ENCODE measurements at regions not wholly inside any gene's neighbourhood (a gene's known extent, or its start where the extent isn't known, plus 50 kb on each side); places are given as distances from the start of the nearest gene placed in this dataset.
A peak's percentile ranks its signal among the peaks of the same experiment; 100 is the strongest.

DNA sequence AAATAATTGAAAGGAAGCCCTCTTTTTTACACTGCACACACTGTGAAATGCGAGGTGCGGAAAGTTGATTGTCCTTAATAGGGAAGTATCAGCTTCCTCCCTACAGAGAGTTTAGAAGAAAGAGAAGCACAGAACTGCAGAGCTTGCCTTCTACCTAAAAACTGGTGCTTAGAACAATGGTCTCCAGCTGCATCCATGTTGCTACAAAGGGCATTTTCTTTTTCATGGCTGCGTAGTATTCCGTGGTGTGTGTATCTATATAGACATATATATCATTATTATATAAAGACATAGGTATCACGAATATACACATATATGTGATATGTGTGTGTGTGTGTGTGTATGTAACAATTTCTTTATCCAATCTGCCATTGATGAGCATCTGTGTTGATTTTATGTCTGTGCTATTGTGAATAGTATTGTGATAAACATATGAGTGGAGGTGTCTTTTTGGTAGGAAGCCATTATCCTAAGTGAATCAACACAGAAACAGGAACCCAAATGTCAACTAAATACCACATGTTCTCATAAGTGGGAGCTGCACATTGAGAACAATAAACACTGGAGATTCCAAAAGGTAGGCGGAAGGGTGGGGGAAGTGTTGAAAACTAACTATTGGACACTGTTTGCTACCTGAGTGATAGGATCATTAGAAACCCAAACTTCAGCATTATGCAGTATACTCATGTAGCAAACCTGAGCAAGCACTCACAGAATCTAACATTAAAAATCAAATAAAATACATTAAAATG lies 290.0 kb upstream of the RUNX1 start:
- no peak for DNase-seq (ENCODE audit: low spot score)

DNA sequence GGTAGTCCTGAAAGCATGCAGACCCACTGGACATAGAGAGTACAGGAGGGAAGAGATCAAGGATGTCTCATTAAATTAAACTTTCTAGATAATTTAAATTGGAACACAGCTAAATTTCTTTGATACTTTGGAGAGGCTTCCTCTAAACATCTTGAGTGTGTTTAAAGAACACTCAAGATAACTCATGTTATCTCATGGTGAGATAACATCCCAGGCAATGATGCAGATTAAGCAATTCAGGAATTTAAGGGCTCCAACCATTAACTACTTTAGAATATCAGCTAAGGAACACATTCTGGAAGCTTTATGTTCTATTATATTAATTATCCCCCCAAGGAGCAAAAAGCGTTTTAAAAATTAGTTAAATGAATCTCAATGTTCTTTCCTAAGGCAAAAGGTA lies 289.2 kb upstream of the RUNX1 start:
- no peak for DNase-seq (ENCODE audit: low spot score)

DNA sequence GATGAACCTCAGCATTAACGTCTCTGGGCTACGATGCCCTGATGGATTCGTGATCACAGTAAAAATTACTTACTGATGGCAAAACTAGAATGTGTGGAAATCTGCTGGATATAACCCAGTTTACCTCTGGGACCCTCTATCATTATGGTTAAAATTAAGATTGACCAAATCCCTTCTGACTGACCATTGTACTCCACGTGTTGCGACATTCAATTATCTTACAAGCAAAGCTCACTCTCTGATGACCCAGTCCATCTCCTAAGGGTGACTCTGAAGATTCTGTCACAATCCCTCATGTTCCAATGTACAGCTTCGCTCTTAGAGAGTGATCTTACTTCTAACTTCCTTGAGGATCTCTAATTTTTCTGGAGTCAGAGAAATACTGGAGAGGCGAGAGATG lies 288.5 kb upstream of the RUNX1 start:
- no peak for DNase-seq (ENCODE audit: low spot score)

DNA sequence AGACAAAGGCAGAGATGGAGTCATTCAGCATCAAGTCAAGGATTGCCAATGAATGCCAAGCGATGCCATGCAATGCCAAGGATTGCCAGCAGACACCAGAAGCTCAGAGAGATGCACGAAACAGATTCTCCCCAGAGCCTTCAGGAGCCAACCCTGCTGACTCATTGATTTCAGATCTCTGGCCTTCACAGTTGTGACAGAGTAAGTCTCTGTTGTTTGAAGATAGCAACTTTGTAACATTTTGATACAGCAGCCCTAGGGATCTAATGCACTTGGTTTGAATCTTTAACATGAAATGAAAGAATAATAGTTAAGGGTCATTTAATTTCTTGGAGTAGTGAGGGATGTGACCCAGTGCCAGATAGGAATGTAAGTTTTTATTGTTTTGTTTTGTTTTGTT lies 287.4 kb upstream of the RUNX1 start:
- DNase-seq (ENCODE audit: low spot score) = no peak

DNA sequence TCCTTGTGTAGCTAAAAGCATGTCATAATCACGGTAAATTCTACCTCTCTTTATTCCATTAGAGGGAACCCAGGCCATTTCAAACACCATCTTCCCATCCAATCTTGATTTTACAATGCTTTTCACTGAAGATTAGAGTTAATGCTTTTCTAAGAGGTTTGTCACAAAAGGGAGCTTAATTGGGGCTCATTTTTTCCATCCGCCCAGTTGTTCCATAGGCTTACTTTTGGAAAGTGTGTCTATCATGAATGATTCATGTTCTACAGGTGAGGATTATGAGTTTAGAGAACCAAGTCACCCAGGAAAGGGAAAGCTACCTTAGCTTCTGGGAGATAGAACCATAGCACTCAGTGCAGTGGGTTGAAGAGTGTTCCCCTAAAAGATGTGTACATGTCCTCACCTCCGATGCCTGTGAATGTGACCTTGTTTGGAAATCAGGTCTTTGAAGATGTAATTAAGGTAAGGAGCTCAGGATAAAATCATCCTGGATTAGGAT lies 286.9 kb upstream of the RUNX1 start:
- DNase-seq (ENCODE audit: low spot score) = no peak

DNA sequence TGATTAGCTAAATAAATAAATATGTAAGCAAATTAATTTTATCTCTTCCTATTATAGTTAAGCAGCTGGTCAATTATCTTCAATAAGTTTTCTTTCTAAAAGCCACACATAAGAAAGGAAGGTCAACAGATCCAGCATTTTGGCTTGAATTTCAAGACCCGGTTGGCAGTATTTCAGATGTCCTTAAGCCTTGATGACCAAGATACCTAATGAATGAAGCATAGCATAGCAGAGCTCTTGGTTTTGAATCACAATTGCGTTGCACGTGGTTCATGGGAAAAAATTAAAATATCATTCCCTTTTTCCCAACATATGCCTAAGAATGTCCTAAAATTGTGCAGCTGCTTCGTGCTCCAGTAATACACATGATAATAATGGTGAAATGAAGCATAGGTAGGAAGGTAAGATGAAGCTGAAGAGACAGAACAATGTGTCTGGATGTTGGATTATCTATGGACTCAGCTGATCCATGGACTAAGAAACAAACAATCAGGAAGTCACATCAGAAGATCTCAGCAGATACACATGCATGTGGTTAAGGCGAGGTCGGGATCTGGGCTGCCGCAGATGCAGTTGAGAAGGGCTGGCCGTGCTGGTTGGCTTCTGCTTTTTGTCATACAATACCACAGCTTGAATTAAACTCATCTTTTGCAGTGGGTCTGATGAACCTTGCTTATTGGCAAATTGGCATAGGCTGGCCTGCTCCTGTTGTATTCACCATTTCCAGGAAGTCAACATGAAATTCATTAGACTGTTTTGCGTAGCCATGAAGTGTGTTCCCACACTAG lies 284.9 kb upstream of the RUNX1 start:
- no peak for DNase-seq (ENCODE audit: low spot score)

DNA sequence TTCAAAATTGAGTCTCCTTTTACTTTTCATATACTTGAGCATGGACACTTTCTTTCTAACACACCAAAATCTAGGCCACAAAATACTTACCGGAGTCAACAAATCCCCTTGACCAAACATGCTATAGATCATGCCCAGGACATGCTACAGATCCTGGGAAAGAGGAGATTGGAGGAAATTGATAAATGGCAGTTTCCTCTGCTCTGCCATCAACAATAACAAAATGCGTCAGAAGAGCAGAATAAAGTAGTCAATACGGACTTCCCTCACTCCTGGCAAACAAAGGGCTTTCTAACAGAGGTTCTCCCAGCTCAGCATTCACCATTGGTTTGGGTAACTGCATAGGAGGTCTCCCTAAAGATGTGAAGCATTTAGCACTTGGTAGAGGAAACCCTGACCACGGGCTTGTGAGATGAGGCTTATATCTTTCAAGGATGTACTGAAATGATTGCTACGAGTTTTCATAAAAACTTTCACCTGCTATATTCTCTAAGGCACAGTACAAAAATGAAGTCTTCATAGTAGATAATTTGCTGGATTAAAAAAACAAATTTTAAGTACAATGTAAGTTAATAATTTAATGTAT lies 283.8 kb upstream of the RUNX1 start:
- peak; percentile 30 for DNase-seq (ENCODE audit: low spot score)

DNA sequence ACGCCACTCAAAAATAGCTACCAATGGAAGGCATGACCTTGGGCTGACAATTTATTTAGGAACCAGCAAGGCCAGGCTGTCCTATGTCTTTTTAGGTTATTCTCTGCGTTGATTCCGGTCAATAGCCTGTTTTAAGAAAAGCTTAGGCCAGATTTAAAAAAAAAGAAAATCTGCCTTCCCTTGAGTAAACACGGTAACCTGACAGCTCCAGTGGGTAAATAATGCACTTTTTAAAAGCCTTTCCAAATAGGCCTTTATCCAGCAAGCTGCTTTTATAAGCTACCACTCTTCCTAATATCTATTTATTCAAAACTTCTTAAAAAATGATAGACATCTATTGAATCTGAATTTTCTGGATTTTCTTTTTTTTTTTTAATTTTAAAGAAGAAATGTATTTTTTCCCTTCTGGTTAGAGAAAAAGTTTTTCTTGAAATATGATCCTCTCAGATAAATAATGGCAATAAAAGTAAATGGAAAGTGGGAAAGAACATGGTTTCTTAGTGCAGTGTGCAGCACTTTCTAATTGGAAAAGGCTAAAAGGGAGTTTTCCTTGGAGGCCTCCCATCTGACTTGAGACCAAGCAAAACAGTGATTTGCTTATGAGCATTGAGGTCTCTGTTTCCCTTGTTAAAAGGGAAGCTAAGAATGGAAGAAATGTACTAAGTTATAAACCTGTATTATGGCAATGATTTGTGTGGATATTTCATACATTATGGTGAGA lies 281.0 kb upstream of the RUNX1 start:
- DNase-seq (ENCODE audit: low spot score) = no peak

DNA sequence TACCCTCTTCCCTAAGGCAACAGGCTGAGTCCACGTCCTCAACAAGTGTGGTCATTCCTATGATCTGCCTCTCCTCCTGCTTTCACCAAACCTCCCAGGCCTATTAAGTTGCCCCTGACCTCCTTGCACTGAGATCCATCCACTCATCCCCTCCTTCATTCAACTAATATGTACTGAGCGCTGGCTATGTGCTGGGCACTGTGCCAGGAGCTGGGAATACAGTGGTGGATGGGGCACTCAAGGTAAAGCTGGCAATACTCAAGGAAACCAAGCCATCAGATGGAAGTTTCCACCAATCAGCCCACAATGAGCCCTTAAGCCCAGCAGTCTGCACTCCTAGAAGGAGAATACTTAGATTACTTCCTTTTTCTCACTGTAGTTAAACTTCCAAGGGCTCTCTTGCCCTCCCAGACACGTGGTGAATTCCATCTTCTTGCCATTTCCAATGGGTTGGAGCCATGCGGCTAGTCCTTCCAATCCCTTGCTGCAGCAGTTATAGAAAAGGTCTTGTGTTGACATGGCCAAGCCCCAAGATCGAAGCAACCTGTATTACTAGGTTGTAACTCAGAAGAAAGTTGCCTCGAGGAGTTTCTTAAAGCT lies 279.9 kb upstream of the RUNX1 start:
- no peak for DNase-seq (ENCODE audit: low spot score)

DNA sequence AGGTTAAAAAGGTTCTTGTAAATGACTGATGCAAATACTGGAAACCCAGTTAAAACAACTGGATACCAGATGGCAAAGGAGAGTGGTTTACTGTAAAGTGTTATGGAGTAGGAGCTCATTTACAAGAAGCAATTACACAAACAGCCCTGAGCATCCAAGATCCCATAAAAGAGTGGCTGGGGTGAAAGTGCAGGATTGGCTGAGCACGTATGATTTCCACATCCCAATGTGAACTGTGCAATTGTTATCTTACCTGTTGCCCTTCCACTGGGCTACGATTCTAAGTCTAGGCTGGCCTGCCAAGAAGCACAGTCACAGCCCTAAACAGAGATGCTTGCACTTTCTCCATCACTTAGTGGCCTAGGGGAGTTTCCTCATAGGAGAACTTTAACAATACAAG lies 277.6 kb upstream of the RUNX1 start:
- no peak for DNase-seq (ENCODE audit: low spot score)

DNA sequence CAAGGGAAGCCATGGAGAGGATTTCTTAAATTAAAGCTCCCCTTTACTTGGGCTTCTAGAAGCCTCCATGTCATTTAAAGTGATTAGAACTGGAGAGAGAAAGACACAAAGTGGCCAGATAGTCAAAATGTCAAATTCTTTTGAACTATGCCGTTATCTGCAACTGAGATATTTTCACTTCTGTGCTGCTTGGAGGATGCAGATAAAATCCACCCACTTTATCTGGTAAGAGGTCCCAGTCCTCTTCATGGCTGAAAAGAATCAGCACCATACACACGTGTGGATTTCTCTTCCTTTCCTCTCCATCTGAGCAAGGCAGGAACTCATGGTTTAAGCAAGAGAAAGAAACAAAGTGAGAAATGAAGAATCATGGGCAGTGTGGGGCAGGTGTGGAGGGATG lies 276.9 kb upstream of the RUNX1 start:
- no peak for DNase-seq (ENCODE audit: low spot score)

DNA sequence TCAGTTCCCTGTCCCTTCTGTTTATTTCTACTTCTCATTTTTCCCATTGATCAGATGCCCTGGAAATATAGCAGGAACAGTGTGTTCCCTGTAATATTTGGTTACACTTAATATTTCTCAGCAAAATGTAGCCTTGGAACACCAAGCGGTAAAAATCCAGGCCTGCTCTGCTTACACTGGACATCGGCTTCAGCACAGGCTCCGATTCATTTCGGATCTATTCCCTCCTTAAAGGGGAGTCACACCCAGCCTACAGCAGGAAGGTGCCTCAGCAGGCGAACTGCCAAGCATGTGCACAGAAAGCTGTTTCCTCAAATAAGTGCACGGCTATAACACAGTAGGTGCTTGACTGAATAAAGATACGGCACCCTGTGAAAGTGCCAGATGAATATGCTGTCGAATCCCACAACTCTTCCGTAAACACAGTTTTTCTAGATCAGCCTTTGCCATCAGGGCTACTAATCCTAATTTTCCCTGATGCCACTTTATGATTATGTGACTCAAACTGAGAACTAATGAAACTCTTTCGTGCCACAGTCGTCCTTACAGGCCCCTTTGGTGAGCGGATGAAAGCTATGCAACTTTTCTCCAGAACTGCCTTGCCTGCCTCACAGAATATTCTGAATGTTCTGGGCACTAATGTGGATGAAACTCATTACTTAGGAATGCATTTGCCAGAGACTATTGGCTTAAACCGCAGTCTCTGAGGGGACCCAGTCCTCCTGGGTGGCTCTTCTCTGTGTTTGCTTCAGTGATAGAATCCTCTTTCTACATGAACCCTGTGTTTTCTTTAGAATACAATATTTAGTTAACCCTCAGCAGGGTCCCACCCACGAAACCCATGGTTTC lies 275.5 kb upstream of the RUNX1 start:
- no peak for DNase-seq (ENCODE audit: low spot score)

DNA sequence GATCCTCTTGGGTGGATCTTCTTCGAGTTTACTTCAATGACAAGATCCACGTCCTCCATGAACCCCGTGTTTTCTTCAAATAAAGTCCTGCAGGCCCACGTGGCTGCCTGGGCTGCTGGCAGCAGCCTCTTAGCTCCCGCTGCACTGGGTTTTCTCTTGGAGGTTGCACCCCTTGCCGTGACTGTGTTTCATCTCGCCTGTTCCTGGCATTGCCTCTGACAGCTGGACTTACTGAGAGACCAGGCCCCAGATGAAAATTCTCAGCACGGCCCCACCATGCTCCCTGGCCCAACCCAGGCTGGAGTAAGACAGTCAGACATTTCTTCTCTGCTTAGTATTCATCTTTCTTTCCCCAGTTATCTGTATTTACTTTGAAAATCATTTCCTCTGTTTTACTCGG lies 274.8 kb upstream of the RUNX1 start:
- DNase-seq (ENCODE audit: low spot score) = no peak

DNA sequence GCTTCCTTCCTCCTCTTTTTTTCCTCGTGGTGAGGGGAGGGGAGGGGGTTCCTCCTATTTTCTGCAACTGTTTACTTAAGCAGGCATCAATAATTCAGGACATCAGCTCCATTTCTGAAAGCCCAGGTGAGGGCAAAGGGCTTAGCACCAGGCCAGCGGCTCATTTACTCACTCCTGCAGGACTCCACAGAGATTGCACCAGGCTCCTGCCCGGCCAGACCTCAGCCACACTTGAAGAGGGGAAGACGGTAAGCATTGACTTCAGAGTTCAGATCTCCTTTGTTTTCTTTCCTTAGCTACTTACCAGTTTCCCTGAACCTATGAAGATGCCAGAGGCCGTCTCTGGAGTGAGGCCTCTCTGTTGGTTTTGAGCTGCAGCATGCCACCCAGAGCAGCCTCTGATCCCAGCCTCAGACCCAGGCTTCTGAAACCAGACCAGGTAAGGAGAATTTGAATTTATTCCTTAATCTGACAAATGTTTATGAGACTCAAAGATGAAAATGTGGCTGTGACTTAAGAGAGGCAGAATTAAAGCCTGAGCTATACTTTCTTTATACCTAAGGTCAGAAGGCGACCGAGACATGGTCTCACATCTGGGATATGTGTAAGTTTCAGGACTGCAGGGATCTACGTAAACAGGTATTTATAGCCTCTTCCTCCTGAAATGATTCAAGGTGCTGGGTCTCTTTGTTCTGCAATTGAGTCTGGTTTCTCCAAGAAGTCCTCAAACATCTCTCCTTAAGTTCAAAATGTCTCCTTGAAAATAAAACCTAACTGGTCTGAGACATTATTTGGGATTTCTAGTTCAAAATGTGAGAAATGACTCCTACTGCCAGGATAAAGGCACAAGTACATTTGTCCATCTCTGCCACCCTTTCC lies 272.5 kb upstream of the RUNX1 start:
- DNase-seq (ENCODE audit: low spot score) = no peak

DNA sequence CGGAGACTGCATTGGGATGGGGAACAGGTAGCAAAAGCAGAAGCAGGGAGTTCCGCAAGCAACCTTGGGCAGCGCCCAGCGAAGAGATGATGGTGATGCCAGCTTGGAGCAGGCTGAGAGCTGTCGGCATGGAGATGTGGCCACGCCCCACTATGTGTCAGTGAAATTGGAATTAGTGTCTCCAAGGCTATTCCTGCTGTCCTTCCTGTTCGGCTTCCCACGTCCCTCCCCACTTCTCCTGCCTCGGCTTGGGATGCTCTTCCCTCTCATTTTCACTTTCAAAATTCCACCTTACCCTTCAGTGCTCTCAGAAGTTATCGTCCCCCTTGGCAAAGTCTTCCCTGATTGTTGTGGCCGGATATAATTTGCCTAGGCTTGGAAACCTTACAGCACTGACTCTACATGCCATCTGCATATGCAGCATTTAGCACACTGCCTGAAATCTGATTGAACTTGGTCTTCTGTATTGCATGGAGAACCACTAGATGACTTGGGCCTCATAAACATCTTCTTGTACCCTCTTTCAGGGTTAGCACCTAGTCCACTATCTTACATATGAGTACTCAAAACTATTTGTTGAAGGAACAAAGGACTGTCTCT lies 270.7 kb upstream of the RUNX1 start:
- no peak for DNase-seq (ENCODE audit: low spot score)

DNA sequence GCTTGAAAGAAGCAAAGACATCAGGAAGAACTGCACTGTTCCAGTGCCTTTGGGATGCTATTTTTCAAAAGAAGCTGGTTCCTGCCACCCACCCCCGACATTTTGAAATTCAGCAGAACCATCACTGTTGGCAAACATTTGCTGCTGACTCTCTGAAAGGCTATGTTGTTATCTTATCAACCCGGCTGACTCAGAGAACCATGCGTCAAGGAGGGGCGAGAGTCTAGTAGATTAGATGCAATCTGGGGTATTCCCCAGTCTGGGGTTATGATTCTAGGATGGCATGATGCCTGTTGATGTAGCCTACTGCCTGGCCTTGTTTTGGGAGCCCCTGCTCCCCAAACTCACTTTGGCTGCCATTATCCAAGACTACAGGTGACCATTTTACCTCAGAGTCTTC lies 267.8 kb upstream of the RUNX1 start:
- no peak for DNase-seq (ENCODE audit: low spot score)

DNA sequence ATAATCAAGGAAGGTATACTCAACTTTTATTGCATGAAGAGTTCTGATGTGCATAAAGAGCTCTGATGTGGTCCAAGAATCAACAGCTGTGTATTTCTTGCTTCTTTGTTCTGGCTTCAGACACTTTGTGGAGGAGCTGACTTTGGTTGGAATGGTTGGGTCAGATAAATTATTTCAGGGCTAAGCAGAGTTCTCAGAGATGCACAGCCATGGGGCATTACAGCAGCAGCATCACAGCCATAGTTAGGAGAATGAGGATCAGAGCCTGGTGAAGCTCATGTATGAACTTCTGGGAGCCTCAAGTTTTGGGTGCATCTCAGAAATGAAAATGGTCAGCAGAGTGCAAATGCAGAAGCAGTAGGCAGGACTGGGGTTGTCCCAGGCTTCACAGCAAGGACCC lies 267.4 kb upstream of the RUNX1 start:
- DNase-seq (ENCODE audit: low spot score) = no peak

DNA sequence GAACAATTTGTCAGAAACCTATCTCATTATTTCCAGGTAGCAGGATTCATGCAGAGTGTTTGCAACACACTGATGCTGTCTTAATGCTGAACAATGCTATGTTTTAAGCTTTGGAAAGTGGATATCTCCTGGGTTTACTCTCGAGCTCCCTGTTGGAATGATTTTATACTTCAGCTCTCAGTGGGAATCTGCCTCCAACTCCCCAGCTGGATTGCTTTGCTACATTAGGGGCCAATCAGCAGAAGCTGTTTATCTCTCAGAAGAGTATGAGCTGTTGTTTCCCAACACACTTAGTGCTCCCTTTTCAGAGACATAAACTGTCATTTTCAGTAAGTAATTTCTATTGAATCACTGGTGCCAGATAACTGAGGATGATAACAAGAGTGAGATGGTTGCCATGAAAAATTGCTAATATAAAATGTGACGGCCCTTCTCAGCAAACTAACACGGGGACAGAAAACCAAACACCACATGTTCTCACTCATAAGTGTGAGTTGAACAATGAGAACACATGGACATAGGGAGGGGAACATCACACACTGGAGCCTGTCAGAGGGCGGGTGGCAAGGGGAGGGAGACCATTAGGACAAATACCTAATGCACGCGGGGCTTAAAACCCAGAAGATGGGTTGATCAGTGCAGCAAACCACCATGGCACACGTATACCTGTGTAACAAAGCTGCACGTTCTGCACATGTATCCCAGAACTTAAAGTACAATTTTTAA lies 265.9 kb upstream of the RUNX1 start:
- DNase-seq (ENCODE audit: low spot score) = no peak

DNA sequence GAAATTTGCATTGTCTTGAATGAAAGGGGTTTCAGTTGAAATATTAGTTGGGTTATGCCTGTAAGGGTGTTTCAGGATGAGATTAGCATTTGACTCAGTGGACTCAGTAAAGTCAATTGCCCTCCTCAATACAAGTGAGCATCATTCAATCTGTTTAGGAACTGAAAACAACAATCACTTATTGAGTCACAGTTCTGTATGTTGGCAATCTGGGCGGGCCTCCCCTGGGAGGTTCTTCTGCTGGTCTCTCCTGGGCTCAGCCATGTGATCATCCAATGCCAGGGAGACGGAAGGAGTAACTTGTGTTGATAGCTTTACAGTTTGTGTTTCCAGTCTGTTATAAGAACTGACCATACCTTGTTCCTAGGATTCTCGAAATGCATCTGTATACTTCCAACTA lies 262.9 kb upstream of the RUNX1 start:
- no peak for DNase-seq (ENCODE audit: low spot score)

Data from activated CD4-positive, alpha-beta T cell treated with anti-CD3 and anti-CD28 coated beads, Interleukin-2, Interleukin-4, amounts not matched to agents 100 ng/mL and 50 ng/mL, durations not matched to agents 16 hours and 8 hours (primary cell).